NCI-H226 (cell line): ENCODE measurements at regions not wholly inside any gene's neighbourhood (a gene's known extent, or its start where the extent isn't known, plus 50 kb on each side); places are given as distances from the start of the nearest gene placed in this dataset.

Experiments used
- DNase-seq: peaks from one replicate; pipeline ENCODE4 v3.0.0-alpha.2; 2015

DNA sequence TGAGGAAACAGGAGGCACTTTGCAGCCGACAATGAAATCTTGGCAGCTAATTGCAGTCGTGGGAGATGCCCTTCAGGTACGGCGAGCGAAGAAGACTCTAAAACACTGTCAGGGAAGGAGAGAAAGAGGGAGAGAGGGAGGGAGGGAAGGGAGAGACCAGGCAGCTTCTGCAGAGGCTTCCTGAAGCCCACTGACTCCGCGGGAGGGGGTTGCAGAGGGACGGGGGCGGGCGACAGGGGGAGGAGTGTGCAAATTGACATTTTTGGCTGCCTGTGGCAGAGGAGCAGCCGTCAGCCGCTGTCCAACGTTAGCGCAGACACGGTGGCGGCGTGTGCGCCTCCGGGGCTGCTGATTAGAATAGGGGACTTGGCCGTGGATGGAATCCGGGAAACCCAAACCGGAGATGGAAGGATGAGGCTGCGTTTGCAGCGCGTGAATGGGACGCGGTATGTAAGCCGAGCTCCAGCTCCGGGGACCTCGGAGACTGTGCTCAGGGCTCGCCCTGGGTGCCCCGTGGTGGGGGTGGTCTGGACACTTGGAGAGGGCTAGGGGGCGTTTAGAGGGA is 849.1 kb upstream of the RBFOX1 start:
- no peak for DNase-seq

DNA sequence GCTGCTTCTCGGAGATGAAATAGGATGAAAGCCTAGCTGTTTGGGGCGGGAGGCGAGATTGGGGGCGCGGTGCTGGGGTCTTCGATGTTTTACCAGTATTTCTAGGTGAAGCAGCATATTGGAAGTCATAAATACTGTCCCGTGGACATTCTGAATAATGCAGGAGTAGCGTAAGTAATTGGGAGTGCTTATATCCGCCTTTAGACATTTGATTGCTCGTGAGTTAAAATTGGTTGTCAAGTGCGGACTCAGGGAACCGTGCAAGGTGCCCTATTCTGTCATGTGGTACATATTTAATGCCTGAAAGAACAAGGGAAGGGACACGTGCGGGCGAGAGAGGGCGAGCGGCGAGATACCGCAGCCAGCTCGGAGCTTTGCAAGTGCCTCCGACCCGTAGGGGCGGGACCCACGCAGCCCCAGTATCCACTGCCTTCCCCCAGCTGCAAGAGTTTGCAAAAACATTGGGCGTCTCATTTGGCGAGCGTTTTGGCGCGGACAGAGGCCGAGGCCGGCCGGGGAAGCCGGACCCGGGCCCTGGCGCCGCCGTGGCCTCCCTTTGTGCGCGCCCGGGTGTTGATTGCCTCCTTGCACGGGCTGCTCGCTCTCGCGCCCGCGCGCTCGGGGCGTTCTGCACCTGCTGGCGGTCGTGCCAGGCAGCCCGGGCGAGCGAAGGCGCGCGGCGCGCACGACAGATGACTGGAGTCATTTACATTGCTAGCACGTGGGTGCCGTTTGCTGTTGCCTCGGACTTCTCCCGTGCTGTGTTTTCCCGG is 849.8 kb upstream of the RBFOX1 start:
- no peak for DNase-seq

DNA sequence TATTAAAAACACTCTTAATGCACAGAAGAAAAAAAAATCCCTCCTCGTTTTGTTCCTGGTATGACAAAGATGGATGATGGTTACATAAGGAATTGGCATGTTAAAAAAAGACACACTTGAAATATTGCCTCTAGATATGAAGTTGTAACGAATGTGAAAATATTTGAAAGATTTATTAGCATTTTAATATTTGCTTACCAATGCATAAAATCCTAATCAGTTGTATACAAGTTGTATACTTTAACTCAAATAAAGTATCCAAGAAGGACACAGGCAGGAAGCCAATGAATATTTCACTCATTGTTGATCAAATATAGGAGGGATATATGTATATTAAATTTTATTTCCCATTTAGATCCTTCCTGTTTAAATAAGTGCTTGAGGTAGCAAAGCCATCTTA is 850.8 kb upstream of the RBFOX1 start:
- no peak for DNase-seq

DNA sequence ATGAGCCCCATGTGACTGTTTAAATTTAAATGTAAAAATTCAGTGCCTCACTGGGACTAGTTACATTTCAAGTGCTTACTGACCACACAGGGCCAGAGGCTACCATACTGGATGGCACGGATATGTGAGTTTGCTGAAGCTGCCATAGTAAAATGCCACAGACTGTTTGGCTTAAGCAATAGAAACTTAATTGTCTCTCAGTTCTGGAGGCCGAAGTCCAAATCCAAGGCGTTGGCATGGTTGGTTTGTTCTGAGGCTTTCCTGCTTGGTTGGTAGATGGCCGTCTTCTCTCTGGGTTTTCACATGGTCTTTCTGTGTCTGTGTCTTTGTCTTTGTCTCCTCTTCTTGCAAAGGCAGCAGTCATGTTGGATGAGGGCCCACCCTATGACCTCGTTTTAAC is 878.9 kb upstream of the RBFOX1 start:
- no peak for DNase-seq

DNA sequence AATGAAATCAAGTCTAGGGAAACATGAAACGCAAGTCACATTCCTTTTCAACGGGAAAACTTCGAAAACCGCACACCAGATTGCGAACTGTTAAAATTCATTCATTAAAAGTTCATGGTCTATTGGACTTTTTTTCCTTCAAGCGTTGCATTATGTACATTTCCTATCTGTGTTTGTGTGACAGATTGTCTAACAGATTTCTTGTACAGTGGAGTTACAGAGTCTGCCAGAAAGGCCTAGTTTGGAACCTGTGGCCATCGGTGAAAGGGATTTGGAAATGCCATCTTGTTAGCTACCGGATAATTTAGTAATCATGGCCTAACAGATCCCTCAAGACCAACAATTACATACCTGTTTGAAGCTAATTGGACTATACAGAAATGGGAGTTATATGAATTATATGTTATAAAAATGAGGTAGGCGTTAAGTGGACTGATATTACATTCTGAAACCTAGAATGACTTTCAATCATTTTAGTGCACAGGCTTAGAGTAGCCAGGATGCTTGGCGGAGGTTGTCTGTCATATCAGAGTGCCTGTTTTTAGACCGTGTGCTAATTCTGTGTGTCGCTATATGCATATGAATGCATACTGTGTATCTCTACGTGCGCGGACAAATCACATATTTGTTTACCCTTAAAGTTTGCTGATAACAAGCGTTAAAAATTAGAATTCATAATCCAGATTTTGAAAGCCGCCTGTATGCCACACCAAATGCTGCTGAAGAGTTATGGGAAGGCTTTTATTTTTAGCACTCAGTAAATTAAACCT is 885.4 kb upstream of the RBFOX1 start:
- DNase-seq: no peak

DNA sequence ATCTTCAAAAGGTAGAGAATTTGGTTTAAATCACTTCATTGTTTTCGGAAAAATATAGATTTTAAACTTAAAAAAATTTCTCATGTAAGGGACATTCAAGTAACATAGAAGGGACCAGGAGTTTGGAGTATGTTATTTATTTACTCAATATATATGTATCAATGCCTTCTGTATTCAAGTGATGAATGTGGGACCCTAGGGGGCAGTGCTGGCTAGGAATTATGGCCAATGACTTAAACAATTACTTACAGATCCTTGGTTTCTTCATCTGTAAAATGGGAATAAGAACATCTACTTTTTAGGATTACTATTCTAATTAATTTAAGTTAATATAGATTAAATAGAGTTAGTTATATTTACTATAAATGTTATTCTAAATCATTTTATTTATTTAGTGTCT is 886.3 kb upstream of the RBFOX1 start:
- DNase-seq: no peak

DNA sequence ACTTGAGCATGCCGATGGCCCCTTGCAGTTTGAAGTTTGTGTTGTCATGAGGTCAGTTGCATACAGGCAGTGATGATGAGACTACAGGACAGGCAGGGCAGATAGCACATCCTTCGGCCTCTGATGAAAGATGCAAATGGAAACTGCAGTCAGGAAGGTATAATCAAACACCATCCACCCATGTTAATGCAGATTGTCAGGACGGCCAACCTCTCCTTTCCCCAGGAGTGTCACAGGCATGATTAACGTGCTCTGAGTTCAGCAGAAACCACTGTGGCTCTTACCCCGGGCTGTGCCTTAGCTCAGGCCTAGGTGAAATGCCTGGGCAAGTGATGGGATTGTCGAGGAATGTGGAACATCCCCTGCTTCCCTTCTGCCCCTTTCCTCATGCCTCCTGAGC is 893.5 kb upstream of the RBFOX1 start:
- no peak for DNase-seq

DNA sequence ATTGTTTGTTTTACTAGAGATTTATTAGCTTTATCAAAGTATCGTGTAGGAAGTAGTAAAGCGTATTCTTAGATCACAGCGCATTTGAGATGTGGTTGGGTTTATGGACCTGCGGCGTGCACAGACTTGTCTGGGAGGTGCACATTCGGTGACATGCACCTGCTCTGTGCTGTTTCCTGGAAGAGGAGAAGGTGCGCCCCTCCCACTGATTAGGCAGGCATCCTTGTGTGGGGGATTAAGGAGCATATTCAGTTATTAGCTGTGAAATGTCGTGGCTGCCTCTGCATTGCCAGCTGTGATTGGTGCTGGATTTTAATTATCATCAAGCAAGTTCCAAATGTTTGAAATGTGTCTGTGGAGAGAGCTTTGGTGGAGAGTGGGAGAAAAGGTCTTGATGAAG is 903.8 kb upstream of the RBFOX1 start:
- DNase-seq: no peak

DNA sequence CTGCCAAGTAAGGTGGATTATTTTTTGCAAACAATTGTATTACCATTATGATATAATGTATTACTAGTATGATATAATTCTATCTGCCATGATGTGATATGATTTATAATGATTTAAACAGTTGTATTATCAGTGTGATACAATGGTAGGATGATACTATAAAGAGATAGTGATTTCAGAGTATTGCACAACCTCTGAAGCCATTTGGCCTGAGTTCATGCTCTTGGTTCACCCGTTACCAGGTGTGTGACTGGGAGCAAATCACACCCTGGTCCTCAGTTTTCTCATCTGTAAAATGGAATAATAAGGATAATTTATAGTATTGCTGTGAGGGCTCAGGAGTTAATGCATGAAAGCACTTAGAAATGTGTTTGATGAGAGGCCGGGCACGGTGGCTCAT is 905.0 kb upstream of the RBFOX1 start:
- no peak for DNase-seq

DNA sequence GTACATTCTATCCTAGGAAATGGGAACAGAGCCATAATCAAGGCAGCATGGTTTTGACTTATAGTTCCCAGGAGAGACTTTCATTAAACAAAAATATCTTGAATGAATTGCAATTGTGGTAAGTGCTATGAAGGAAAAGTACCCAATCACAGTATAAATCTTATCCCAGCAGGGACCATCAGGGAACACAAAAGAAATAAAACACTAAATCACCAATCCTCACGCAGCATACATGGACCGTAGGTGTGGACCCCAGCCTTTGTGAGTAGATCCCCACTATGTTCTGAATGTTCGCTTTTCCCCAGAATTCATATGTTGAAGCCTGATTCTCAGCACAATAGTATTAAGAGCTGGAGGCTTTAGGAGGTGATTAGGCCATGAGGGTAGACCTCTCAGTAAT is 925.0 kb upstream of the RBFOX1 start:
- no peak for DNase-seq

DNA sequence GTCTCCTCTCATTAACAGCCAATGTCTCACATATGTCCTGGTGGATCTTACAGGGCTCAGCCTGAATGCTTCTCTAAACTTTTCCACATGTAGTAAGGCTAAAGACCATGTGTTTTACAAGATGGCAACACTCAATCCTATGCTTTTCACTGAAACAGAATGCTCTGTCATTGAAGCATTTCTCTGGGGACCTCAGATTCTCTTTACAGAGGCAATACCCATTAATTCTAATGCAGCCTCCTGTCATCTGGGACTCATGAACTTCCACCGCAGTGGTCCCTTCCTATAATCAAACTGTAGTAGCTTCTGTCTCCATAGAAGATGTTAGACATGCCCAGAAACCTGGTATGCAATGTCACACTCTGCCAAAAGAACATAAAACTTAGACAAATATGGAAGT is 926.6 kb upstream of the RBFOX1 start:
- DNase-seq: no peak

DNA sequence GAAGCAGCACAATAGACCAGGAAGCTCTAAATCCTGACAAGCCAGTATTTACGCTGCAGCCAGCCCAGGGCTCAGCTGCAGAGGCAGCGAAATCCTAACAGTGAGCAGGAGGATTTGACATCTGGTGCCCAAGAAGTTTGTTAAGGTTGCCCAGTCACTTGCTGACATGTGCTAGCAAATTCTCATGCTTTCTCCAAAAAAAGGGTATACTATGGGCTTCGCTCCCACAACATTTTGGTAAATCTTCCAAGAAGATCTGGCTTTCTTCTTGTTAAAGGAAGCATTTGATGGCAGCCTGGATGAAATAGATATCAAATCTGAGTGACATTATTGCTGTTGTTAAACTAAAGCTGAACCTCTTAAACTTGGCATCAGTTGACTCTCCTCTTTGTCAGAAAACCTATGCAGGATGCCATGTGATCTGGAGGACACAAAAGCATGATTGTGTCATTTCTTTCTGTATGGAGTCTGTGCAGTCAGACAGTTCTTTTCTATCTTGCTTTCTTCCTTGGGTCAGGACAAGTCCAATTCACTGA is 949.7 kb upstream of the RBFOX1 start:
- DNase-seq: no peak

DNA sequence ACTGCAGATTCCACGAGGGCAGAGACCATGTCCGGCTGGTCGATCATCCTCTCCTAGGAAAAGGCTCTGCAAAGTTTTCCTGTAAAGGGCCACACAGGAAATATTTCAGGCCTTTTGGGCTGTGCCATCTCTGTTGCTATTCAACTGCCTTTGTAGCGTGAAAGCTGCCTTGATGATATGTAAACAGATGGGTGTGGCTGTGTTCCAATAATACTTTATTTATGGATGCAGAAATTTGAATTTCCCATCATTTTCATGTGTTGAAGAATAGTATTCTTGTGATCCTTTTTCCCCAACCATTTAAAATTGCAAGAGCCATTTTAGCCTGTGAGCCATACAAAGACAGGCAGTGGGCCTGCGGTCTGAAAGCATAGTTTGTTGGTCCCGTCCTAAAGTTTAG is 950.7 kb upstream of the RBFOX1 start:
- DNase-seq: no peak

DNA sequence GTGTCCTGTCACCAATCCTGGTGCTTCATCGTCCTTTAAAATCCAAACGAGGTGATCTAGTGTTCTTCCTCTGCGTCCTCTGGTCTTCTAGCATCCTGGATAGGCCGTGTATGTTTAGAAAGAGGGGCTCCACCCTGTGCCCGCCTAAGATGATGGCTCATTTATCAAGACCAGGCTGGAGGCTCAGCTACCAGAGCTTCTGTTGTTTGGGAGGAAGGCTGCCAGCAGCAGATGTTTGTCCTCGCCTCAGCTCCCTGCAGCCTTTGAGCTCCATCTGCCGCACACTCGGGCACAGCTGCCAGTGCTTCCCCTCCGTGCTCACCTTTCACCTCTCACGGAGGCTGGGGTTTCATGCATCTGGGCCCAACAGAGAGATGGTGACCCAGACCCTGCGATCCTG is 954.7 kb upstream of the RBFOX1 start:
- DNase-seq: no peak

DNA sequence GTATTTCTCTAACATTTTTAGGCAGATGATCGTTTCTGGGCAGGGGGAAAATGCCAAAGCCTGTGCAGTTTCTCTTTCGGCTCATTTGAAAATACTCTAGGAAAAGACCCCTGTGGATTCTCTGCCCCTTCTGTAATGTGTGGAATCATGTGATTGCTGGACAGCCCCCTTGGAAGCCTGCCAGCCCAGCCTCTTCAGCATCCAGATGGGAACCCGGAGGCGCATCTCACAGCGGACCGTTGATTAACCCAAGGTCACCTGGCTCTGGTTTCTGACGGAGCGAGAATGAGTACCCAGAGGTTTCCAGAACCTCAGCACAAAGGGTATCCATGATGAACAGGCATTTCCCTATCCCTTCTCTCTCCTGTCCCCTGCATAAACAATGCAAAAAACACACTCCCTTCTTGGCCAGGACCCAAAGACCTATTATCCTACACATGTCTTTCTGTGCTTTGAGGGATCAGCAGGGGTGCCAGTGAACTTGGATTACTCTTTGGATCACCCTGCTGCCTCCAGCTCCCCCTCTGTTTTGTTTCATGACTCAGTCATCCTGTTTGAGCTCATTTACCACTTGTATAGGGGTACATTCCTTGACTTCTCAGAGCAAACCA is 957.1 kb upstream of the RBFOX1 start:
- DNase-seq: no peak

DNA sequence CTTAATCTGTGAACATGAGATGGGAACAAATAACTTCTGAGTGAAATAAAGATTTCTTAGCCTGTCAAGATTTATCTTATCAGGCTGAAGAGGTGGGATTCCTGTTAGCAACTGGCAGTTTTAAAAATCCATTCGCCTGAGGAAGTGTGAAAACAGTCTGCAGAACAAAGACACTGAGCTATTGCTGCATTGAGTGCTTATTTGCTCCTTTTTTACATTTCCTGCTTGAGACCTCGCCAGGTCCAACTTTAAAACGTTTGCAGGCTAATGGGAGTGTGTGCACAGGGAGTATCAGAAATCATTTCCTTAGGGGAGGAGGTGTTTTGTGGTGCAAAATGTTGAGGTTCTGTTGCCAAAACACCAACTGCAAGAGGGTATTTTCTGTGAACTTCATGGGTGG is 957.8 kb upstream of the RBFOX1 start:
- no peak for DNase-seq

DNA sequence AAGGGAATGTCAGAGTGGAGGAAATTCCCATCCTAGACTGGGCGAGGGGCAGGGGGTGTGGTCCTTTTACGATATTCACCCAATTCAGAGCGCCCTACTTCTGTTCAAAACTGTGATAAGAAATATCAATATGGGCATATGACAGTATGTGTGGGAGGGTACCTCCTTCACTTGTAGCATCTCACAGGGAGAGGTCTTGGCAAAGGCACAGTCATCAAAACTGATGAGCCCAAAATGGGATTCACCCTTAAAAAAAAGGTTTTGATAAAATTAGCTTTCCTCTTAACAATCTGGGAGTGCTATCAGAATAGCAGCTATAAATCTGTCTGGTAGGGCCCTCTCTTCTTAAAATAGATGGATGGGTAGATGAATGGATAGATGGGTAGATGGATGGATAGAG is 967.8 kb upstream of the RBFOX1 start:
- DNase-seq: no peak

DNA sequence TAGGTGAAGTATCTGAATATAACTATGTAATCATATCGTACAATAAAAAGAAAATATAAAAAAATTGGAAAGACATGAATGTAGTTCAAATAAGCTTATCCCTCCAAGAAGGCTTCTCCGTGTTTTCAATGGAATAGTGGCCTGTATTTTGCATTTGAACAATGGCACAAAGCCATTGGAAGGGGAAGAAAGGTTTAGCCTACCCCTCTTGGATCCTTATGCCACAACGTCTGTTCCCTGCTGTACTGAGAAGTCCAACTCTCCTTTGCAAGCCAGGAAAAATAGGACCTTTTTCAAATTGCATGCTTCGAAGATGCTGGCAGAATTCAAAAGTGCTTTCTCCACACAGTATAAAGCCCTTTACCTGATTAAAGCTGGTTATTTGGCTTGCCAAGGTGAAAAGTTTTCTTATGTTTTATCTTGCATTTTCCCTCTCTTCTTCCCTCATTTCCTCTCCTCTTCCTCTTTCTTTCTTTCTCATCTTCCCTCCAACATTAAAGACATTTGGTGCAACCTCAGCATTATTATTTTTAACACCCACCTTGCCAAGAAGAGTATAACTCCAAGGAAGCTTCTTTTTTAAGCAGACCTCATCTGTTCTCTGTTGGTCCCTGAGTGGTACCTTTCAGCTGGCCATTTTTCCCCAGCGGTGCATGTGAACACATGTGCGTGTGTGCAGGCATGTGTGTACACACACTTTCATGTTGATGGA is 968.6 kb upstream of the RBFOX1 start:
- DNase-seq: no peak

DNA sequence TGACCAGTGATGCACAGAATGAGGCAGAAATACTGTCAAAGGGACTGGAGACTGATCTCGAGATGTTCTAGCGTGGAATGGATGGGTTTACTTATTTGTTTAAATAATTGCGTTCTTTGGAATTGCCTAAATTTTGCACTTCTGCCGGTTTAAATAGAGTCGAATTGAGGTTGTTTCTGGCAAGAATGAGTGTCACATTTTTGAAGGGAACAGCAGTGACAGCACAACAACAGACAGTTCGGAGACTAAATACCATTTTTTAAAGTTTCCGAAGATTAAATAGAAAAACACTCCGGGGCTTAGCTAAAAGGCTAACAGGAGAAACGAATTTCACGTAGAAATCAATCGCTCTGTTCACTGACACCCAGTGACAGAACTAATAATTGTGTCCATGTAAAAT is 969.2 kb upstream of the RBFOX1 start:
- DNase-seq: no peak

DNA sequence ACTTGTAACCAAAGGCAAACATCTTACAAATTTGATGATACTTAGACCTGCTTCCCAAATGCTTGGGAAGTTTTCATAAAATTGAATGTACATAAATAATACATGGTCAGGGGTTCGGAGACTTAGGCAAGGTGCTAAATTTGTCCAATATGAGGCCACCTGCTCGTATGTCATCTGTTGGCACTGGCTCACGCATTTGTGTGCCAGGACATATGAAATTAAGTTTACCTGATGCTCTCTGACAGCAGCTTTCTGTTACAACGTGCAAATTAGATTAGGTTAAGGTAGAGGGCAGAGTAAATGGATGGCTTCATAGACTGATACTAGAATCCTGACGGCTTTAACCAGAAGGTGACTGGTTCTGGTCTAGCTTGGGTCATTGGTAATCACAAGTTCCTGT is 970.3 kb upstream of the RBFOX1 start:
- no peak for DNase-seq

DNA sequence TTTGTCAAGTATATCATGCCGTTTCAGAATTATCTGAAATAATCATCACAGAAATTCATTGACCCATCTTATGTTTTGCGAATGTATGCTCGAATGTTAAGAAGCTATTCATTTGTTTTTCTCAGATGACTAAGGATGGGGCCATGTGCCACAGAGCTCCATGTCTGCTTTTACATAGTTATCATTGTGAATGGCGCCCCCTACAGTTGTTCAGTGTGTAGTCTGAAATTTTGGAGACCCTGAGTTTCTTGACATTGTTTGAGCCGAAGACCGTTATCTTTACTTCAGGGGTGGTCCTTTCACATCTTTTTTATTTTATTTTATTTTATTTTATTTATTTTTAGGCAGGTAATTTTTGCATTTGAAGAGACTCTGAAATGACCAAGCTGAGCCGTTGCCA is 972.0 kb upstream of the RBFOX1 start:
- DNase-seq: no peak

DNA sequence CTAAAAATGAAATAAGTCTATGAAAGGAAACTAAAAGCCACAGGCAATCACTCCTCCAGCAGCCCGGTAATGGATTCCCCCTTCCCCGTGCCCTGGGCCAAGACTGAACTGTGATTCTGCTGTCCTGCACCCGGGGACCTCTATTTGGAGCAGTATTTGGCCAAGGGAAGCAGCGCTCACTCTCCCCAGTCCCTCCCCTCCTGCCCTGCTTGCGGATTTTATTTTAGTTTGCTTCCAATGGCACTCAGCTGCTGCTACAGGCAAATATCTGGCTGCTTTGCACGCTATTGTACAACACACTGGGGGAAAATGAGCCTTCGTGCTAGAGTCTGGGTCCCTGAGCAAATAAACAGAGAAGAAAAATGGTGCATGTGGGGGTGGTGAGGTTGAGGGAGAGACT is 975.7 kb upstream of the RBFOX1 start:
- no peak for DNase-seq

DNA sequence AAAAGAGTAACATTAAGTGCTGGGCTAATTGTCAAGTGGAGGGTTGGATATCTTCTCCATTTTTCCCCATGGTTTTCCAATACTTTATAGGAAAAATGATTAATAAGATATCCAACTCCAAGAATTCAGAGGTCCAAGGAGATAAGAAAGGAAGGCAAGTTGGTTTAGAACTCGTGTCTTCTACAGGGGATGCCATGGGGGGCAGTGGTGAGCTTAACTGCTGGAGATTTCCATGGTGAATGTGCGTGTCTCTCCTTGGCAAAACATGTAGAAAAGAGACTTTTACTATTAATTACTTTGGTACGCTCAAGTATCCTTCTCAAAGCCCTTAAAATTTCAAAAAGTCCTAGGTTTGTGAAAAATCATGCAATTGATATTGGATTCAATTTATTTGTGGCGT is 982.9 kb upstream of the RBFOX1 start:
- DNase-seq: no peak
